ENCODE measurements at regions not wholly inside any gene's neighbourhood (a gene's known extent, or its start where the extent isn't known, plus 50 kb on each side); places are given as distances from the start of the nearest gene placed in this dataset.

DNA sequence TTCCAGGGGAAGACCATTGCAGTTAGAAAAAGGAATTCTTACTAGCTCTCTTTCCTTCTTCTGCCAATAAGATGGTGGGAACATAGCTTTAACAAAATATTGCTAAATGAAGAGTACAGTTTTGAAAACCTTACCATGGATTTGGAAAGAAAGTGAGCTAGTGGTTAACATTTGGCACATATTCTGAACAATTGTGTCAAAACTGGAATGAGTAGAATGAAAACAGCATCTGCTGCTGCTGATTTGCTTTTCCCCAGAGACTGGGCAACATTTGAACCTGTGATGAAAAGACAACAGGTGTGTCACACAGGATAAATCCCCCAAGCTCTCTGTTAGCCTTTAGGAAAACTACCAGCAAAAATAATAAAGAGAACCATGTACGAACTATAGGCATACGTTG, 761.4 kb downstream of the KCNA4 start:
- Mint-ChIP-seq H3K27me3 (ENCODE audit: low read depth) (peaks cover 17% of the 10 kb centered on the region), H3K36me3 (ENCODE audit: low read depth) (no peaks in the 10 kb centered on the region), H3K9me3 (peaks cover 8% of the 10 kb centered on the region), H3K4me1 (no peaks in the 10 kb centered on the region), H3K4me3 (no peak overlapping the region), H3K27ac (ENCODE audit: unreplicated experiment) (no peak overlapping the region)
- DNase-seq (ENCODE audit: low read depth, low spot score), result no peak
- no peak for TF ChIP-seq CTCF (conservative IDR thresholded peaks at IDR 0.05)

DNA sequence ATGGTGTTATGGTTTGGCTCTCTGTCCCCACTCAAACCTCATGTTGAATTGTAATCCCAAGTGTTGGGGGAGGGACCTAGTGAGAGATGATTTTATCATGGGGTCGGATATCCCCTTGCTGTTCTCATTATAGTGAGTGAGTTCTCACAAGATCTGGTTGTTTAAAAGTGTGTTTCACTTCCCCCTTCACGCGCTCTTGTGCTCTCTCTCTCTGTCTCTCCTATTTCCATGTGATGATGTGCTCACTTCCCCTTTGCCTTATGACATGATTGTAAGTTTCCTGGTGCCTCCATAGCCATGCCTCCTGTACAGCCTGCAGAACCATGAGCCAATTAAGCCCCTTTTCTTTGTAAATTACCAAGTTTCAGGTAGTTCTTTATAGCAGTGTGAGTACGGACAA, 765.1 kb downstream of the KCNA4 start:
- DNase-seq (ENCODE audit: low read depth, low spot score), result no peak
- Mint-ChIP-seq H3K27me3 (ENCODE audit: low read depth) (no peaks in the 10 kb centered on the region), H3K36me3 (ENCODE audit: low read depth) (no peaks in the 10 kb centered on the region), H3K9me3 (no peaks in the 10 kb centered on the region), H3K27ac (ENCODE audit: unreplicated experiment) (no peak overlapping the region), H3K4me1 (no peaks in the 10 kb centered on the region), H3K4me3 (no peak overlapping the region)
- no peak for TF ChIP-seq CTCF (conservative IDR thresholded peaks at IDR 0.05)

- no peaks in the 10 kb centered on the region for H3K9me3 Mint-ChIP-seq
- H3K27me3 Mint-ChIP-seq (ENCODE audit: low read depth), result no peaks in the 10 kb centered on the region
- no peaks in the 10 kb centered on the region for H3K36me3 Mint-ChIP-seq (ENCODE audit: low read depth)
- no peaks in the 10 kb centered on the region for H3K4me1 Mint-ChIP-seq
- no peak for DNase-seq (ENCODE audit: low read depth, low spot score)
- H3K27ac Mint-ChIP-seq (ENCODE audit: unreplicated experiment), result no peak overlapping the region
- H3K4me3 Mint-ChIP-seq, result no peak overlapping the region
- TF ChIP-seq CTCF (conservative IDR thresholded peaks at IDR 0.05), result no peak
Measured at GRCh38 chr11:29249713-29250112, 767.1 kb downstream of the KCNA4 start.

DNA sequence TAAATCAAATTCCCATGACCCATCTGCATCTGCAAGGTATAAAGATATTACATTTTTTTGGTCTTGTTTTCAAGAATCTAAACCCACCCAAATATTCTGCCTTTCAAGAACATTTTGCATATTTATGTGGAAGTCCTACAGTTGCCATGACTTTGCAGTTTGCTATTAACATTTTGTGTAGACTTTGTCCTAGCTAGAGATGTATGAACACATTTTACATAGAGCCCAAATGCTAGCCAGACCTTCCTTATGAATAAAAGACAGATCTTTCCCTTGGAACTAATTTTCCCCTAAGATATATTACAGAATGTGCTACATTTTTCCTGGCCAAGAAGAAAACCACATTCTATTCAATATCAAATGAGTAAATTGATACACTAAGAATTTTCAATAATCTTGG, 772.5 kb downstream of the KCNA4 start:
- no peaks in the 10 kb centered on the region for H3K9me3 Mint-ChIP-seq

GRCh38 chr11:29243616-29244015, 773.2 kb downstream of the KCNA4 start:
- no peak for TF ChIP-seq CTCF (conservative IDR thresholded peaks at IDR 0.05)
- Mint-ChIP-seq H3K9me3 (no peaks in the 10 kb centered on the region), H3K36me3 (ENCODE audit: low read depth) (no peaks in the 10 kb centered on the region)

More for the DNA sequence above, 772.5 kb downstream of the KCNA4 start:
- no peak for TF ChIP-seq CTCF (conservative IDR thresholded peaks at IDR 0.05)
- DNase-seq (ENCODE audit: low read depth, low spot score), result no peak
- H3K27ac Mint-ChIP-seq (ENCODE audit: unreplicated experiment), result no peak overlapping the region
- no peak overlapping the region for H3K4me3 Mint-ChIP-seq
- H3K4me1 Mint-ChIP-seq, result no peaks in the 10 kb centered on the region
- no peaks in the 10 kb centered on the region for H3K36me3 Mint-ChIP-seq (ENCODE audit: low read depth)
- H3K27me3 Mint-ChIP-seq (ENCODE audit: low read depth), result no peaks in the 10 kb centered on the region

GRCh38 chr11:29231991-29232390, 784.8 kb downstream of the KCNA4 start:
- H3K36me3 Mint-ChIP-seq (ENCODE audit: low read depth), result no peaks in the 10 kb centered on the region
- no peak overlapping the region for H3K4me3 Mint-ChIP-seq
- no peak for DNase-seq (ENCODE audit: low read depth, low spot score)
- H3K27ac Mint-ChIP-seq (ENCODE audit: unreplicated experiment), result no peak overlapping the region
- H3K27me3 Mint-ChIP-seq (ENCODE audit: low read depth), result peaks cover 3% of the 10 kb centered on the region
- H3K9me3 Mint-ChIP-seq, result no peaks in the 10 kb centered on the region
- H3K4me1 Mint-ChIP-seq, result no peaks in the 10 kb centered on the region
- no peak for TF ChIP-seq CTCF (conservative IDR thresholded peaks at IDR 0.05)

More at GRCh38 chr11:29243616-29244015, 773.2 kb downstream of the KCNA4 start:
- H3K27me3 Mint-ChIP-seq (ENCODE audit: low read depth), result no peaks in the 10 kb centered on the region
- no peak for DNase-seq (ENCODE audit: low read depth, low spot score)
- no peak overlapping the region for H3K27ac Mint-ChIP-seq (ENCODE audit: unreplicated experiment)
- no peaks in the 10 kb centered on the region for H3K4me1 Mint-ChIP-seq
- H3K4me3 Mint-ChIP-seq, result no peak overlapping the region
